ENCODE measurements at regions not wholly inside any gene's neighbourhood (a gene's known extent, or its start where the extent isn't known, plus 50 kb on each side); places are given as distances from the start of the nearest gene placed in this dataset.

DNA sequence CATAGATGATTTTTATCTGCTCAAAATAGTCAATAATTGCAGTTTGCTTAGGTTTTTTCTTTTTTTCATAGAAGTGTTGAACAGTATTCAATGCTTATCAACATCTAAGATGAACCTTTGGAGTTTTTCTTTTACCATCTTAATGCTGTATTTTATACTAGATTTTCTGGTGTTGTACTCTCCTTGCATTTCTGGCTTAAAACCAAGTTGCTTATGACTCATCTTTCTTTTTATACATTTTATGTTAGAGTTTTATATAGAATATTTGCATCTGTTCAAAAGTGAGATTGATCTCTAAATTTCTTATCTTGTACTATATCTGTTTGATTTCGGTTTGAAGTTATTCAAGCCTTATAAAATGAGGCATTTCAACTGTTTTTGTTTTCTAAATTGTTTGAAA lies 232.5 kb downstream of the RFPL4B start (continued):
- no peak for TF ChIP-seq YY1 (IDR thresholded peaks at IDR 0.05; ENCODE audit: extremely low read depth, insufficient replicate concordance, low read depth, low read length)
- TF ChIP-seq EGR1 (IDR thresholded peaks at IDR 0.05; ENCODE audit: low read depth) = no peak
- no peak for TF ChIP-seq SP1 (IDR thresholded peaks at IDR 0.05; ENCODE audit: low read depth)
- no peak for TF ChIP-seq SIN3A (IDR thresholded peaks at IDR 0.05; ENCODE audit: low read depth)
- no peak for TF ChIP-seq CBX3 (IDR thresholded peaks at IDR 0.05; ENCODE audit: low read depth)
- TF ChIP-seq RAD21 (IDR thresholded peaks at IDR 0.05; ENCODE audit: low read depth) = no peak

DNA sequence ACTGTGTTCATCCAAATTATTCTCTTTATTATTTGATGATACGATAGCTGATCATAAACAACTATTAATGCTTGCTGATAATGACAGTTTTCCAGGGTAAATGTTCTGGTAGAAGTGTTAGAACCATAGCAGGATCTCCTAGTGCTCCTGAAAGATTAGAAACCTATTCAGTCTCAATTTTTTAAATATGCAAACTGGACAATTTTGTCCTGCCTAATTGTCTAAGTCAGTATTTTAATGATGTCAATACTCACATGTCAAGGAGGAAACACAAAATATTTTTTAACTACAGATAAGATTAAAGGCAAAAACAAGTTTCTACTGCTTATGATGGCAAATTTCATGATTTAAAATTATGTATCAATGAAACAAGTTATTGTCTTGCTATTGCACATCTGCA lies 233.9 kb downstream of the RFPL4B start:
- no peak for ATAC-seq
- RAD21 ChIA-PET (ENCODE audit: low non-redundant PET in 1 of 2, low total read pairs in 2 of 2, uncharacterized antibody in 2 of 2, unreplicated experiment in 2 of 2) = no interaction called here
- no peak overlapping the region for H3K4me2 ChIP-seq (ENCODE audit: low read length)
- H3K4me1 ChIP-seq (ENCODE audit: control insufficient read depth in 1 of 2, insufficient read depth in 2 of 2, low read length in 2 of 2) = no peaks in the 10 kb centered on the region
- POLR2A ChIA-PET = no interaction called here
- intact Hi-C loops (cut with micrococcal nuclease) = no loop called here
- no peaks in the 10 kb centered on the region for H3K27me3 ChIP-seq (ENCODE audit: insufficient read depth, low read length)
- no peak overlapping the region for H2AFZ ChIP-seq (ENCODE audit: low read depth, low read length, poor library complexity, severe bottlenecking)
- no peaks in the 10 kb centered on the region for H3K9me2 ChIP-seq (ENCODE audit: insufficient read depth)
- BruUV-seq (replicated peaks) = no TSS peak
- H3K79me2 ChIP-seq (ENCODE audit: insufficient read depth, low read length) = no peaks in the 10 kb centered on the region
- CTCF ChIA-PET = no interaction called here
- H3K9me3 ChIP-seq (ENCODE audit: control insufficient read depth in 1 of 2, insufficient read depth in 1 of 2, low read depth in 1 of 2, low read length in 2 of 2) = no peaks in the 10 kb centered on the region
- H3K36me3 ChIP-seq (ENCODE audit: control insufficient read depth in 1 of 2, insufficient read depth in 2 of 2, low read length in 2 of 2) = no peaks in the 10 kb centered on the region
- no peak overlapping the region for H3K27ac ChIP-seq (ENCODE audit: low read depth, low read length)
- no peak overlapping the region for H3K4me3 ChIP-seq (replicated peaks in 1 of 2; ENCODE audit: low read depth in 1 of 2, low read length in 2 of 2)
- no peaks in the 10 kb centered on the region for H4K20me1 ChIP-seq (ENCODE audit: insufficient read depth)
- H3K9ac ChIP-seq (ENCODE audit: low read length) = no peak overlapping the region
- no peak for DNase-seq (ENCODE audit: low read depth, low spot score)
- no peak for TF ChIP-seq POLR2A (IDR thresholded peaks at IDR 0.05; ENCODE audit: borderline replicate concordance, extremely low read depth, insufficient read depth, insufficient read length)
- no peak for TF ChIP-seq FOSL1 (IDR thresholded peaks at IDR 0.05; ENCODE audit: low read depth)
- TF ChIP-seq SRF (IDR thresholded peaks at IDR 0.05; ENCODE audit: low read depth) = no peak
- TF ChIP-seq SIN3A (IDR thresholded peaks at IDR 0.05; ENCODE audit: low read depth) = no peak
- TF ChIP-seq, protein P1, sequence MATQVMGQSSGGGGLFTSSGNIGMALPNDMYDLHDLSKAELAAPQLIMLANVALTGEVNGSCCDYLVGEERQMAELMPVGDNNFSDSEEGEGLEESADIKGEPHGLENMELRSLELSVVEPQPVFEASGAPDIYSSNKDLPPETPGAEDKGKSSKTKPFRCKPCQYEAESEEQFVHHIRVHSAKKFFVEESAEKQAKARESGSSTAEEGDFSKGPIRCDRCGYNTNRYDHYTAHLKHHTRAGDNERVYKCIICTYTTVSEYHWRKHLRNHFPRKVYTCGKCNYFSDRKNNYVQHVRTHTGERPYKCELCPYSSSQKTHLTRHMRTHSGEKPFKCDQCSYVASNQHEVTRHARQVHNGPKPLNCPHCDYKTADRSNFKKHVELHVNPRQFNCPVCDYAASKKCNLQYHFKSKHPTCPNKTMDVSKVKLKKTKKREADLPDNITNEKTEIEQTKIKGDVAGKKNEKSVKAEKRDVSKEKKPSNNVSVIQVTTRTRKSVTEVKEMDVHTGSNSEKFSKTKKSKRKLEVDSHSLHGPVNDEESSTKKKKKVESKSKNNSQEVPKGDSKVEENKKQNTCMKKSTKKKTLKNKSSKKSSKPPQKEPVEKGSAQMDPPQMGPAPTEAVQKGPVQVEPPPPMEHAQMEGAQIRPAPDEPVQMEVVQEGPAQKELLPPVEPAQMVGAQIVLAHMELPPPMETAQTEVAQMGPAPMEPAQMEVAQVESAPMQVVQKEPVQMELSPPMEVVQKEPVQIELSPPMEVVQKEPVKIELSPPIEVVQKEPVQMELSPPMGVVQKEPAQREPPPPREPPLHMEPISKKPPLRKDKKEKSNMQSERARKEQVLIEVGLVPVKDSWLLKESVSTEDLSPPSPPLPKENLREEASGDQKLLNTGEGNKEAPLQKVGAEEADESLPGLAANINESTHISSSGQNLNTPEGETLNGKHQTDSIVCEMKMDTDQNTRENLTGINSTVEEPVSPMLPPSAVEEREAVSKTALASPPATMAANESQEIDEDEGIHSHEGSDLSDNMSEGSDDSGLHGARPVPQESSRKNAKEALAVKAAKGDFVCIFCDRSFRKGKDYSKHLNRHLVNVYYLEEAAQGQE (IDR thresholded peaks at IDR 0.05; ENCODE audit: low read depth) = no peak
- no peak for TF ChIP-seq ATF3 (IDR thresholded peaks at IDR 0.05)
- TF ChIP-seq CBX3 (IDR thresholded peaks at IDR 0.05; ENCODE audit: low read depth) = no peak
- no peak for TF ChIP-seq POLR2AphosphoS5 (IDR thresholded peaks at IDR 0.05; ENCODE audit: low read depth, low read length)
- TF ChIP-seq CEBPB (IDR thresholded peaks at IDR 0.05; ENCODE audit: low read depth) = no peak
- no peak for TF ChIP-seq TCF7L2 (IDR thresholded peaks at IDR 0.05; ENCODE audit: borderline replicate concordance, extremely low read depth, insufficient read depth, insufficient read length)
- TF ChIP-seq, protein P2, sequence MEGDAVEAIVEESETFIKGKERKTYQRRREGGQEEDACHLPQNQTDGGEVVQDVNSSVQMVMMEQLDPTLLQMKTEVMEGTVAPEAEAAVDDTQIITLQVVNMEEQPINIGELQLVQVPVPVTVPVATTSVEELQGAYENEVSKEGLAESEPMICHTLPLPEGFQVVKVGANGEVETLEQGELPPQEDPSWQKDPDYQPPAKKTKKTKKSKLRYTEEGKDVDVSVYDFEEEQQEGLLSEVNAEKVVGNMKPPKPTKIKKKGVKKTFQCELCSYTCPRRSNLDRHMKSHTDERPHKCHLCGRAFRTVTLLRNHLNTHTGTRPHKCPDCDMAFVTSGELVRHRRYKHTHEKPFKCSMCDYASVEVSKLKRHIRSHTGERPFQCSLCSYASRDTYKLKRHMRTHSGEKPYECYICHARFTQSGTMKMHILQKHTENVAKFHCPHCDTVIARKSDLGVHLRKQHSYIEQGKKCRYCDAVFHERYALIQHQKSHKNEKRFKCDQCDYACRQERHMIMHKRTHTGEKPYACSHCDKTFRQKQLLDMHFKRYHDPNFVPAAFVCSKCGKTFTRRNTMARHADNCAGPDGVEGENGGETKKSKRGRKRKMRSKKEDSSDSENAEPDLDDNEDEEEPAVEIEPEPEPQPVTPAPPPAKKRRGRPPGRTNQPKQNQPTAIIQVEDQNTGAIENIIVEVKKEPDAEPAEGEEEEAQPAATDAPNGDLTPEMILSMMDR (IDR thresholded peaks at IDR 0.05 in 2 of 3, conservative IDR thresholded peaks at IDR 0.05 in 1 of 3; ENCODE audit: borderline replicate concordance in 1 of 3, insufficient read depth in 1 of 3, low read depth in 2 of 3, low read length in 2 of 3) = no peak
- TF ChIP-seq ZBTB33 (IDR thresholded peaks at IDR 0.05; ENCODE audit: extremely low read depth, insufficient replicate concordance, low read length) = no peak
- no peak for TF ChIP-seq EZH2 (IDR thresholded peaks at IDR 0.05)
- no peak for TF ChIP-seq RAD21 (IDR thresholded peaks at IDR 0.05; ENCODE audit: low read depth)
- no peak for TF ChIP-seq ZFX (IDR thresholded peaks at IDR 0.05)
- no peak for TF ChIP-seq MAX (IDR thresholded peaks at IDR 0.05)
- no peak for TF ChIP-seq JUND (IDR thresholded peaks at IDR 0.05)
- TF ChIP-seq ELF1 (IDR thresholded peaks at IDR 0.05; ENCODE audit: borderline replicate concordance, low read depth) = no peak
